Ishikawa (cell line): ENCODE measurements at regions not wholly inside any gene's neighbourhood (a gene's known extent, or its start where the extent isn't known, plus 50 kb on each side); places are given as distances from the start of the nearest gene placed in this dataset.

Experiments used
- CEBPB ChIP-seq: IDR thresholded peaks from 2 replicates; pipeline ENCODE4 v1.6.1; 2012
- CREB1 ChIP-seq: IDR thresholded peaks from 2 replicates; pipeline ENCODE4 v1.6.1; 2012; ENCODE audit warnings: low read depth
- EGR1 ChIP-seq: IDR thresholded peaks from 2 replicates; pipeline ENCODE4 v1.6.1; 2012
- EP300 ChIP-seq: IDR thresholded peaks from 2 replicates; pipeline ENCODE4 v1.6.1; 2012; ENCODE audit warnings: borderline replicate concordance
- FOXM1 ChIP-seq: IDR thresholded peaks from 2 replicates; pipeline ENCODE4 v1.6.1; 2012; ENCODE audit warnings: low read depth, borderline replicate concordance
- NFIC ChIP-seq: IDR thresholded peaks from 2 replicates; pipeline ENCODE4 v1.6.1; 2012
- RAD21 ChIP-seq: IDR thresholded peaks from 2 replicates; pipeline ENCODE4 v1.6.1; 2012; ENCODE audit warnings: low read depth
- TAF1 ChIP-seq: IDR thresholded peaks from 2 replicates; pipeline ENCODE4 v1.6.1; 2012; ENCODE audit warnings: low read depth, mild to moderate bottlenecking
- TCF12 ChIP-seq: IDR thresholded peaks from 2 replicates; pipeline ENCODE4 v1.6.1; 2012; ENCODE audit warnings: low read depth
- TEAD4 ChIP-seq: IDR thresholded peaks from 2 replicates; pipeline ENCODE4 v1.6.1; 2012
- YY1 ChIP-seq: IDR thresholded peaks from 2 replicates; pipeline ENCODE4 v1.6.1; 2012; ENCODE audit warnings: low read depth
- ZBTB7A ChIP-seq: IDR thresholded peaks from 2 replicates; pipeline ENCODE4 v1.6.1; 2012; ENCODE audit warnings: low read depth
- TF ChIP-seq, protein P1 (sequence below): IDR thresholded peaks from 2 replicates; pipeline ENCODE4 v1.6.1; 2012
- TF ChIP-seq, protein P2 (sequence below): IDR thresholded peaks from 2 replicates; pipeline ENCODE4 v1.6.1; 2012; ENCODE audit warnings: low read depth, mild to moderate bottlenecking
- TF ChIP-seq, protein P3 (sequence below): IDR thresholded peaks from 2 replicates; pipeline ENCODE4 v1.6.1; 2012

DNA sequence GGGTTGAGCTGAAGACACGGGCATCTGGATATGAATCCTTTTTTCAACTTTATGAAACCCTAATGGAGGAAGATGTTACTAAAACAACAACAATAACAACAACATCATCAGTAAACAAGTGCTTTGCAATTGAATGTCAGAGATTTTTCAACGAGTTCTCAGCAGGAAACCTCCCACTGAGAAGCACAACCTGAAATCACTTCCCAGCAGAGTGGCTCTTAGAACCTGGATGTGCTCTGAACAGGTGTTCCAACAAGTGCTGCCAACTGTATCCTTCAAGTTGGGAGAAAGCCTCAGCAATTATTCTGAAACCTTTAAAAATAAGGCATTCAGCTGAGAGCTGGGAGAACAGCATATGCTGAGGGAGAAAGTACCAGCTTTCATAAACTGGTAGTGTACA is 1622.7 kb upstream of the CELF4 start:
- TF ChIP-seq ZBTB7A, result no peak
- no peak for TF ChIP-seq TEAD4
- TF ChIP-seq FOXM1, result no peak
- TF ChIP-seq CEBPB, result no peak
- TF ChIP-seq, protein P1, sequence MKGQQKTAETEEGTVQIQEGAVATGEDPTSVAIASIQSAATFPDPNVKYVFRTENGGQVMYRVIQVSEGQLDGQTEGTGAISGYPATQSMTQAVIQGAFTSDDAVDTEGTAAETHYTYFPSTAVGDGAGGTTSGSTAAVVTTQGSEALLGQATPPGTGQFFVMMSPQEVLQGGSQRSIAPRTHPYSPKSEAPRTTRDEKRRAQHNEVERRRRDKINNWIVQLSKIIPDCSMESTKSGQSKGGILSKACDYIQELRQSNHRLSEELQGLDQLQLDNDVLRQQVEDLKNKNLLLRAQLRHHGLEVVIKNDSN, result no peak
- TF ChIP-seq, protein P2, sequence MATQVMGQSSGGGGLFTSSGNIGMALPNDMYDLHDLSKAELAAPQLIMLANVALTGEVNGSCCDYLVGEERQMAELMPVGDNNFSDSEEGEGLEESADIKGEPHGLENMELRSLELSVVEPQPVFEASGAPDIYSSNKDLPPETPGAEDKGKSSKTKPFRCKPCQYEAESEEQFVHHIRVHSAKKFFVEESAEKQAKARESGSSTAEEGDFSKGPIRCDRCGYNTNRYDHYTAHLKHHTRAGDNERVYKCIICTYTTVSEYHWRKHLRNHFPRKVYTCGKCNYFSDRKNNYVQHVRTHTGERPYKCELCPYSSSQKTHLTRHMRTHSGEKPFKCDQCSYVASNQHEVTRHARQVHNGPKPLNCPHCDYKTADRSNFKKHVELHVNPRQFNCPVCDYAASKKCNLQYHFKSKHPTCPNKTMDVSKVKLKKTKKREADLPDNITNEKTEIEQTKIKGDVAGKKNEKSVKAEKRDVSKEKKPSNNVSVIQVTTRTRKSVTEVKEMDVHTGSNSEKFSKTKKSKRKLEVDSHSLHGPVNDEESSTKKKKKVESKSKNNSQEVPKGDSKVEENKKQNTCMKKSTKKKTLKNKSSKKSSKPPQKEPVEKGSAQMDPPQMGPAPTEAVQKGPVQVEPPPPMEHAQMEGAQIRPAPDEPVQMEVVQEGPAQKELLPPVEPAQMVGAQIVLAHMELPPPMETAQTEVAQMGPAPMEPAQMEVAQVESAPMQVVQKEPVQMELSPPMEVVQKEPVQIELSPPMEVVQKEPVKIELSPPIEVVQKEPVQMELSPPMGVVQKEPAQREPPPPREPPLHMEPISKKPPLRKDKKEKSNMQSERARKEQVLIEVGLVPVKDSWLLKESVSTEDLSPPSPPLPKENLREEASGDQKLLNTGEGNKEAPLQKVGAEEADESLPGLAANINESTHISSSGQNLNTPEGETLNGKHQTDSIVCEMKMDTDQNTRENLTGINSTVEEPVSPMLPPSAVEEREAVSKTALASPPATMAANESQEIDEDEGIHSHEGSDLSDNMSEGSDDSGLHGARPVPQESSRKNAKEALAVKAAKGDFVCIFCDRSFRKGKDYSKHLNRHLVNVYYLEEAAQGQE, result no peak
- no peak for TF ChIP-seq RAD21
- no peak for TF ChIP-seq EP300
- TF ChIP-seq CREB1, result no peak
- no peak for TF ChIP-seq EGR1
- TF ChIP-seq TAF1, result no peak

DNA sequence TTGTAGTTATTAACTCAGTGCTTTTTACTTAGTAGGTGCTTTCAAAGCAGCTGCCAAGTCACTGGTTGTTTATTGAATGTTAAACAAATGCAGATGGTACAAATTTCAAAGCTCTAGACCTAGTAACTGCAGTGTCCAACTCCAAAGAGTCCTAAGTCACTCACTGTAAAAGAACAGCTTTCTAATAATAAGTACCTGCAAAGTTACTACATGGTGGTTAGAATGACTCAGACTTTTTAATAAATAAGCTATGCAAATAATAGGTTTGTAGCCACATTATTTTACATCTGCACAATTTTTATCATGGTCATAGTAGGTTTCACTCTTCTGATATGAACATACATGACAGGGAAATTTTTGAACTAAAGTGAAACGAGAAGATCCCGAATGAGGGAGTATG is 1620.4 kb upstream of the CELF4 start:
- TF ChIP-seq, protein P2, result no peak
- TF ChIP-seq, protein P1, result no peak
- TF ChIP-seq NFIC (no peak), TAF1 (no peak), RAD21 (no peak), EGR1 (no peak), CREB1 (no peak), EP300 (no peak), YY1 (no peak), CEBPB (no peak), TCF12 (no peak), ZBTB7A (no peak), TEAD4 (no peak), FOXM1 (no peak)
- TF ChIP-seq, protein P3, sequence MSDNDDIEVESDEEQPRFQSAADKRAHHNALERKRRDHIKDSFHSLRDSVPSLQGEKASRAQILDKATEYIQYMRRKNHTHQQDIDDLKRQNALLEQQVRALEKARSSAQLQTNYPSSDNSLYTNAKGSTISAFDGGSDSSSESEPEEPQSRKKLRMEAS, result no peak

DNA sequence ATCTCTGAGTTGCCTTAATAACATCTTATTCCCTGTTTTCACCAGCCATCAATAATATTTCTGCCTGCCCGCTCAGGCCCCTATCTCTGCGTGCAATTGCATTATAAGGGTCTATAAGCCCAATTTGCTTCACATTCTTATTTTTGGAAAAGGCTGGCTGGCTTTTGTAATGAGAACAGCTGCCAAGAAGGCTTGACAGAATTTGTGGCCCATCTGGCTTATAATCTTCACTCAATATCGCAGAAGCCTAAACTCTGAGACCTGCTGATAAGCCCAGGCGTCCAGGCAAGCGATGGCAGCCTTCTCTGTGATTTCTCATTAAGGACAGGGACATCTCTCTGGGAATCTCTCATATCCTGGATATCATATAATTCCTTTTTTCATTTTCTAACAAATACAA is 1618.6 kb upstream of the CELF4 start:
- no peak for TF ChIP-seq NFIC
- TF ChIP-seq EP300, result no peak
- TF ChIP-seq, protein P3, result no peak
- TF ChIP-seq ZBTB7A, result no peak
- TF ChIP-seq CEBPB, result no peak
- TF ChIP-seq TCF12, result no peak
- TF ChIP-seq FOXM1, result no peak
- TF ChIP-seq TEAD4, result no peak
- no peak for TF ChIP-seq YY1
- TF ChIP-seq, protein P1, result no peak
- TF ChIP-seq RAD21, result no peak
- no peak for TF ChIP-seq TAF1
- TF ChIP-seq EGR1, result no peak
- no peak for TF ChIP-seq CREB1
- TF ChIP-seq, protein P2, result no peak

DNA sequence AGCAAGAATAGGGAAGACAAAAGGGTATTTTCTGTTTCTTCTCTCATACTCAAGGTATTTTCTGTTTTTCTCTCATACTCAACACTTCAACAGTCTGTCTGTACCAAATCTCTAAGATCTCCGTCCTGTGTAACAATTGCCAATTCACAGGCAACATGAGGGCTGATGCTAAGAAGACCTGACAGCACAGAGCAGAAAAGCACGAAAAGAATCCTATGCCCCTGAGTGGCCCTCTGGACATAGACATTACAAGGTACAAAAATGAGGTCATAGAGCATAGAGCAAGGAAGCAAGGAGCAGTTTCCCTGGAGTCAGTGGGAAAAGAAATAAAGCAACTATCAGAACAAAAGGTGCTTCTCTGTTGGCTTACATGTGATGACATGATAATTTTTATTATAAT is 1612.6 kb upstream of the CELF4 start:
- TF ChIP-seq EP300 (no peak), NFIC (no peak), TAF1 (no peak), TCF12 (no peak), ZBTB7A (no peak), CEBPB (no peak), FOXM1 (no peak), CREB1 (no peak), EGR1 (no peak), TEAD4 (no peak), RAD21 (no peak), YY1 (no peak)
- TF ChIP-seq, protein P1, result no peak
- TF ChIP-seq, protein P2, result no peak
- TF ChIP-seq, protein P3, result no peak
